Panc1 (cell line): ENCODE measurements at regions not wholly inside any gene's neighbourhood (a gene's known extent, or its start where the extent isn't known, plus 50 kb on each side); places are given as distances from the start of the nearest gene placed in this dataset.

ENCODE experiments used
- POLR2AphosphoS5 ChIP-seq: IDR thresholded peaks from 2 replicates; pipeline ENCODE4 v1.6.1; 2012; ENCODE audit warnings: mild to moderate bottlenecking, low read depth, low read length, moderate library complexity
- SIN3A ChIP-seq: IDR thresholded peaks from 2 replicates; pipeline ENCODE4 v1.6.1; 2012; ENCODE audit warnings: low read depth, mild to moderate bottlenecking, low read length, moderate library complexity, borderline replicate concordance; ENCODE audit not compliant: insufficient read depth
- TF ChIP-seq, protein P1 (sequence below): fragments of 450-650 bp; IDR thresholded peaks from 2 replicates; pipeline ENCODE4 v1.5.1; 2017; ENCODE audit warnings: mild to moderate bottlenecking
- TF ChIP-seq, protein P2 (sequence below), 2 experiments: IDR thresholded peaks; 2 replicates each; pipeline ENCODE4 v1.6.1; 2011 to 2012; ENCODE audit warnings: low read depth in 2 of 2, control low read depth in 1 of 2, low read length in 1 of 2, mild to moderate bottlenecking in 1 of 2, moderate library complexity in 1 of 2; ENCODE audit not compliant: insufficient read depth in 1 of 2

DNA sequence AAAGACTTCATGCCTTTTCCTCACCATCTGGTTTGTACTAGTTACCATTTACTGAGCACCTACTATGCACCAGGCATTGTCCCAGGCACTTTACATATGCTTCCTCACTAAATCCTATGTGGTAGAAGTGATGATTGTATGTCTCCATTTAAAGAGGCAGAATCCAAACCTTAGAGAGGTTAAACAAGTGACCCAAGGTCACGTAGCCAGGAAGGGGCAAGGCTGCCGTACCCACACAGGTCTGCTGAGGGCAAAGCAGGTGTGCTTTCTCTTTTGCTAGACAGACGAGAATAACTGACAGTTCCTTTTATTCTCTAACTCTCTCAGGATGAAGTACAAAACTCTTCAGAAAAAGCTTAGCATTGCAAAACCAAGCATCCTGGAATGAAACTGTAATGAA, 235.2 kb upstream of the SRRM4 start:
- TF ChIP-seq, protein P1, sequence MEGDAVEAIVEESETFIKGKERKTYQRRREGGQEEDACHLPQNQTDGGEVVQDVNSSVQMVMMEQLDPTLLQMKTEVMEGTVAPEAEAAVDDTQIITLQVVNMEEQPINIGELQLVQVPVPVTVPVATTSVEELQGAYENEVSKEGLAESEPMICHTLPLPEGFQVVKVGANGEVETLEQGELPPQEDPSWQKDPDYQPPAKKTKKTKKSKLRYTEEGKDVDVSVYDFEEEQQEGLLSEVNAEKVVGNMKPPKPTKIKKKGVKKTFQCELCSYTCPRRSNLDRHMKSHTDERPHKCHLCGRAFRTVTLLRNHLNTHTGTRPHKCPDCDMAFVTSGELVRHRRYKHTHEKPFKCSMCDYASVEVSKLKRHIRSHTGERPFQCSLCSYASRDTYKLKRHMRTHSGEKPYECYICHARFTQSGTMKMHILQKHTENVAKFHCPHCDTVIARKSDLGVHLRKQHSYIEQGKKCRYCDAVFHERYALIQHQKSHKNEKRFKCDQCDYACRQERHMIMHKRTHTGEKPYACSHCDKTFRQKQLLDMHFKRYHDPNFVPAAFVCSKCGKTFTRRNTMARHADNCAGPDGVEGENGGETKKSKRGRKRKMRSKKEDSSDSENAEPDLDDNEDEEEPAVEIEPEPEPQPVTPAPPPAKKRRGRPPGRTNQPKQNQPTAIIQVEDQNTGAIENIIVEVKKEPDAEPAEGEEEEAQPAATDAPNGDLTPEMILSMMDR = no peak
- TF ChIP-seq SIN3A = no peak
- no peak for TF ChIP-seq POLR2AphosphoS5
- TF ChIP-seq, protein P2, sequence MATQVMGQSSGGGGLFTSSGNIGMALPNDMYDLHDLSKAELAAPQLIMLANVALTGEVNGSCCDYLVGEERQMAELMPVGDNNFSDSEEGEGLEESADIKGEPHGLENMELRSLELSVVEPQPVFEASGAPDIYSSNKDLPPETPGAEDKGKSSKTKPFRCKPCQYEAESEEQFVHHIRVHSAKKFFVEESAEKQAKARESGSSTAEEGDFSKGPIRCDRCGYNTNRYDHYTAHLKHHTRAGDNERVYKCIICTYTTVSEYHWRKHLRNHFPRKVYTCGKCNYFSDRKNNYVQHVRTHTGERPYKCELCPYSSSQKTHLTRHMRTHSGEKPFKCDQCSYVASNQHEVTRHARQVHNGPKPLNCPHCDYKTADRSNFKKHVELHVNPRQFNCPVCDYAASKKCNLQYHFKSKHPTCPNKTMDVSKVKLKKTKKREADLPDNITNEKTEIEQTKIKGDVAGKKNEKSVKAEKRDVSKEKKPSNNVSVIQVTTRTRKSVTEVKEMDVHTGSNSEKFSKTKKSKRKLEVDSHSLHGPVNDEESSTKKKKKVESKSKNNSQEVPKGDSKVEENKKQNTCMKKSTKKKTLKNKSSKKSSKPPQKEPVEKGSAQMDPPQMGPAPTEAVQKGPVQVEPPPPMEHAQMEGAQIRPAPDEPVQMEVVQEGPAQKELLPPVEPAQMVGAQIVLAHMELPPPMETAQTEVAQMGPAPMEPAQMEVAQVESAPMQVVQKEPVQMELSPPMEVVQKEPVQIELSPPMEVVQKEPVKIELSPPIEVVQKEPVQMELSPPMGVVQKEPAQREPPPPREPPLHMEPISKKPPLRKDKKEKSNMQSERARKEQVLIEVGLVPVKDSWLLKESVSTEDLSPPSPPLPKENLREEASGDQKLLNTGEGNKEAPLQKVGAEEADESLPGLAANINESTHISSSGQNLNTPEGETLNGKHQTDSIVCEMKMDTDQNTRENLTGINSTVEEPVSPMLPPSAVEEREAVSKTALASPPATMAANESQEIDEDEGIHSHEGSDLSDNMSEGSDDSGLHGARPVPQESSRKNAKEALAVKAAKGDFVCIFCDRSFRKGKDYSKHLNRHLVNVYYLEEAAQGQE (IDR thresholded peaks at IDR 0.05; ENCODE audit: insufficient read depth in 1 of 2, low read depth in 2 of 2, low read length in 1 of 2) = no peak
